MCF 10A (cell line): ENCODE measurements at regions not wholly inside any gene's neighbourhood (a gene's known extent, or its start where the extent isn't known, plus 50 kb on each side); places are given as distances from the start of the nearest gene placed in this dataset.
A peak's percentile ranks its signal among the peaks of the same experiment; 100 is the strongest.

ENCODE experiments used
- BruUV-seq: library from RNA; stranded (reverse); fragments of 400-500 nt; replicated peaks from 2 replicates; lab custom pipeline; 2021; lab: Mats Ljungman, UMichigan
- CTCF ChIA-PET: fragments of 300-600 bp; sonication (Branson Sonifier 250); formaldehyde crosslinking; extraction: SDS; loops from one replicate; lab custom pipeline; 2021; ENCODE audit warnings: antibody characterized with exemption, inconsistent platforms; lab: Yijun Ruan, JAX
- POLR2A ChIA-PET: fragments of 300-600, 350-650 bp; sonication (Branson Sonifier 250); formaldehyde crosslinking; extraction: SDS; loops from one replicate; lab custom pipeline; 2020; ENCODE audit warnings: antibody characterized with exemption, inconsistent platforms; lab: Yijun Ruan, JAX
- DNase-seq: peaks from one replicate; pipeline ENCODE4 v3.0.0-alpha.2; 2018; ENCODE audit not compliant: unreplicated experiment
- H3K27ac Mint-ChIP-seq: one replicate; pipeline ENCODE4 v1.8.0; 2022; ENCODE audit warnings: mild to moderate bottlenecking, low read depth, mixed read lengths; ENCODE audit not compliant: unreplicated experiment
- H3K27me3 Mint-ChIP-seq: one replicate; pipeline ENCODE4 v1.8.0; 2022; ENCODE audit warnings: mixed read lengths; ENCODE audit not compliant: insufficient read depth, unreplicated experiment
- H3K36me3 Mint-ChIP-seq: one replicate; pipeline ENCODE4 v1.8.0; 2022; ENCODE audit warnings: mild to moderate bottlenecking, moderate library complexity, mixed read lengths; ENCODE audit not compliant: insufficient read depth, unreplicated experiment
- H3K4me1 Mint-ChIP-seq: one replicate; pipeline ENCODE4 v1.8.0; 2022; ENCODE audit warnings: mixed read lengths; ENCODE audit not compliant: insufficient read depth, unreplicated experiment
- H3K4me3 Mint-ChIP-seq: one replicate; pipeline ENCODE4 v1.8.0; 2022; ENCODE audit warnings: mild to moderate bottlenecking, moderate library complexity, mixed read lengths; ENCODE audit not compliant: unreplicated experiment
- H3K9me3 Mint-ChIP-seq: one replicate; pipeline ENCODE4 v1.8.0; 2022; ENCODE audit warnings: mixed read lengths; ENCODE audit not compliant: unreplicated experiment
- intact Hi-C: fragments of 100-400 bp; cut with micrococcal nuclease; formaldehyde crosslinking; loops from 2 replicates; pipeline ENCODE4 v1.14.1; 2022
- TF ChIP-seq, protein P1 (sequence below): fragments of 200-600 bp; IDR thresholded peaks from one replicate; pipeline ENCODE4 v1.8.0; 2022; ENCODE audit warnings: antibody characterized with exemption, mild to moderate bottlenecking; ENCODE audit not compliant: unreplicated experiment

DNA sequence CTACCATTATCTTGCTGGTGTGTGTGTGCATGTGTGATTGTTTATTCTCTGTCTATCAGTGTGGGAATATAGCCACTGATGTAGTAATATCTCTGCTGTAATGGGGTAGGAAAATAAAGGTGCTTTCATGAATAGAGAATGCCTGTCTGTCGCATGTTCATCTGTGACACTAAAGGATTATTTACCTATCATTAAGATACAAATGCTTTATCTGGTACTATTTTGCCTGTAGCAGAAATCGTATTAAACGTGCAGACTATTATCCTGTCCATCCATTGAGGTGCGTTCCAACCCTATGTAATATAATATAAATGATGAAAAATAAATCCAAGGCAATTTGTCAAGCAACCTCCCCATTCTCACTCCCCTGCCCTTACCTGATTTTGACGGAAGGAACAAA lies 1215.1 kb downstream of the BCL11B start:
- Mint-ChIP-seq H3K4me1 (no peaks in the 10 kb centered on the region), H3K27ac (no peak overlapping the region), H3K36me3 (no peaks in the 10 kb centered on the region), H3K27me3 (no peaks in the 10 kb centered on the region), H3K4me3 (no peak overlapping the region), H3K9me3 (no peaks in the 10 kb centered on the region)
- POLR2A ChIA-PET = no interaction called here
- intact Hi-C loops = no loop called here
- CTCF ChIA-PET = interaction anchor here (0.6 kb wide), 1 partner anchor 53 kb away, joined by 3 read pairs; no protein-coding TSS in a partner anchor
- TF ChIP-seq, protein P1, sequence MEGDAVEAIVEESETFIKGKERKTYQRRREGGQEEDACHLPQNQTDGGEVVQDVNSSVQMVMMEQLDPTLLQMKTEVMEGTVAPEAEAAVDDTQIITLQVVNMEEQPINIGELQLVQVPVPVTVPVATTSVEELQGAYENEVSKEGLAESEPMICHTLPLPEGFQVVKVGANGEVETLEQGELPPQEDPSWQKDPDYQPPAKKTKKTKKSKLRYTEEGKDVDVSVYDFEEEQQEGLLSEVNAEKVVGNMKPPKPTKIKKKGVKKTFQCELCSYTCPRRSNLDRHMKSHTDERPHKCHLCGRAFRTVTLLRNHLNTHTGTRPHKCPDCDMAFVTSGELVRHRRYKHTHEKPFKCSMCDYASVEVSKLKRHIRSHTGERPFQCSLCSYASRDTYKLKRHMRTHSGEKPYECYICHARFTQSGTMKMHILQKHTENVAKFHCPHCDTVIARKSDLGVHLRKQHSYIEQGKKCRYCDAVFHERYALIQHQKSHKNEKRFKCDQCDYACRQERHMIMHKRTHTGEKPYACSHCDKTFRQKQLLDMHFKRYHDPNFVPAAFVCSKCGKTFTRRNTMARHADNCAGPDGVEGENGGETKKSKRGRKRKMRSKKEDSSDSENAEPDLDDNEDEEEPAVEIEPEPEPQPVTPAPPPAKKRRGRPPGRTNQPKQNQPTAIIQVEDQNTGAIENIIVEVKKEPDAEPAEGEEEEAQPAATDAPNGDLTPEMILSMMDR = no peak
- no TSS peak for BruUV-seq
- no peak for DNase-seq

DNA sequence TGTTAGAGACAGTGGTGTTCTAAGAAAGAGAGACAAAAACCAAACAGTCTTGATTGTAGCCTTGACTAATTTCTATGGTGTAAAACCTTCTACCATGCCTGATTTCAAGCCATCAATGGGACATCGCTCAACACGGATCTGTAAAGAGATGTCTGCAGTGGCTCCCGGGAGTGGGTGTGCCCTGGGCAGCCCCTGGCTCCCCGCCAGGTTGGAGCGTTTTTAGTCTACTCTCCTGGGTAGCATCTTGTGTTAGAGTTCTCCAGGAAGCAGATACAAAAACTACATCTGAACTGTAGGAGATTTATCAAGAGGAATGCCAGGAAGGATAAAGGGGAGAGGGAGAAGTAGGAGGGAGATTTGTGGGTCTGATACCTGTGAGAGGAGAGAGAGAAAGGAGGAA lies 1212.9 kb downstream of the BCL11B start:
- Mint-ChIP-seq H3K4me1 (no peaks in the 10 kb centered on the region), H3K27me3 (no peaks in the 10 kb centered on the region), H3K4me3 (no peak overlapping the region), H3K27ac (no peak overlapping the region), H3K9me3 (no peaks in the 10 kb centered on the region), H3K36me3 (no peaks in the 10 kb centered on the region)
- TF ChIP-seq, protein P1 = no peak
- intact Hi-C loops = no loop called here
- ChIA-PET CTCF (no interaction called here), POLR2A (interaction anchor here (0.6 kb wide), 1 partner anchor 947 kb away, joined by 3 read pairs; no protein-coding TSS in a partner anchor)
- BruUV-seq = no TSS peak
- DNase-seq = no peak

DNA sequence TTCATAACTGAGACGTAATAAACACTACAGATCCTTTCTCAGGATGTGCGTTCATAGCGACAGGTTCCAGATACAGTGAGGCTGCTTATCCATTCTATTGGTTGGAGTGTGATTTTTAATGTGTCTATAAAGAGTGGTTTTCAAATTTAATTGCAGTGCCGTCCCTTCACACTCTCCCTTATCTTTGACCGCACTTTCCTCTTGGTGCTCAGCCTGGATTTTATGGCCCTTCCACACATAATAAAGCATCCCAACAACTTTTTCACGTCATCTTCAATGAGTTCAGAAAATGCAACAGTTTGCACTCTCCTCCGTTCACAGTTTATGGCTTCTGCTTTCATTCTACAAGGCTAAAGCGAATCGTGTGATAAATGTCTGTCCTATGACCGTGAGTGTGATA lies 1209.9 kb downstream of the BCL11B start:
- no peak for DNase-seq
- no peaks in the 10 kb centered on the region for H3K9me3 Mint-ChIP-seq
- BruUV-seq = no TSS peak
- H3K27me3 Mint-ChIP-seq = no peaks in the 10 kb centered on the region
- ChIA-PET CTCF (no interaction called here), POLR2A (no interaction called here)
- H3K36me3 Mint-ChIP-seq = no peaks in the 10 kb centered on the region
- TF ChIP-seq, protein P1 = no peak
- no peaks in the 10 kb centered on the region for H3K4me1 Mint-ChIP-seq
- no peak overlapping the region for H3K27ac Mint-ChIP-seq
- no peak overlapping the region for H3K4me3 Mint-ChIP-seq
- intact Hi-C loops = no loop called here

DNA sequence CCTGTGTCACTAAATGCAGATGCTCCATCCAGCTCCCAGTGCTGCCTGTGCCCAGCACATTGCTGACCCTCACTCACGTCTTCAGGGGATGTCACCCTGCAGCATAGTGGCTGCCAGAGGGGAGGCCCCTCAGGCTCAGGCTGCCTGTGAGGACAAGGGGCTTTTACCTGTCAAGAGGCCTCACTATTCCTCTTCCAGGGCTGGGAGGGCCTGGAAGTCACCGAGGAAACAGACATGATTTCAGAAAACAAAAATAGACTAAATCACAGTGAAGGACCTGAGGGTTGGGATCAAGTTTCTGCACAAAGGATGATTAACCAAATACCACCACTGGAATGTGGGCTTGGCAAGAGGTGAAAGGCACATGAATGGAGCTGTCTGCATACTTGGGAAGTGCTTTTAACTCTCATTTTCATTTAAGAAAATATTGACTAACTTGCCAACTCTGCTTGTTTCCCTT lies 1202.3 kb downstream of the BCL11B start:
- intact Hi-C loops = no loop called here
- BruUV-seq = no TSS peak

More for the DNA sequence above, 1202.3 kb downstream of the BCL11B start:
- no peaks in the 10 kb centered on the region for H3K9me3 Mint-ChIP-seq
- ChIA-PET POLR2A (interaction anchor here (0.6 to 1.0 kb wide), 5 partner anchors 8 to 1092 kb away, joined by 3 to 5 read pairs (median 3); no protein-coding TSS in a partner anchor), CTCF (no interaction called here)
- H3K27ac Mint-ChIP-seq = peak overlapping the region; percentile 95
- H3K4me3 Mint-ChIP-seq = peak overlapping the region; percentile 0
- TF ChIP-seq, protein P1 = no peak
- peak; percentile 82 for DNase-seq
- H3K36me3 Mint-ChIP-seq = no peaks in the 10 kb centered on the region
- H3K4me1 Mint-ChIP-seq = peaks cover 14% of the 10 kb centered on the region
- no peaks in the 10 kb centered on the region for H3K27me3 Mint-ChIP-seq
